H9 (cell line): ENCODE measurements at regions not wholly inside any gene's neighbourhood (a gene's known extent, or its start where the extent isn't known, plus 50 kb on each side); places are given as distances from the start of the nearest gene placed in this dataset.

Experiments
- DNase-seq: peaks from one replicate; pipeline ENCODE4 v3.0.0-alpha.2; 2017
- H2AFZ ChIP-seq: one replicate; pipeline ENCODE4 v1.6.1; 2013; ENCODE audit warnings: mild to moderate bottlenecking, low read length, control low read depth, moderate library complexity
- H2AK5ac ChIP-seq: 2 replicates; pipeline ENCODE4 v1.6.1; 2013; ENCODE audit warnings: low read length, control low read depth, mixed read lengths; ENCODE audit not compliant: insufficient read length
- H2BK120ac ChIP-seq: one replicate; pipeline ENCODE4 v1.6.1; 2013; ENCODE audit warnings: low read depth, mild to moderate bottlenecking, low read length, control low read depth, inconsistent platforms; ENCODE audit not compliant: poor library complexity, severe bottlenecking
- H2BK12ac ChIP-seq: 2 replicates; pipeline ENCODE4 v1.6.1; 2013; ENCODE audit warnings: low read length, control low read depth, mixed read lengths, low read depth; ENCODE audit not compliant: insufficient read length
- H2BK15ac ChIP-seq: 2 replicates; pipeline ENCODE4 v1.6.1; 2013; ENCODE audit warnings: low read depth, low read length, control low read depth
- H2BK20ac ChIP-seq: one replicate; pipeline ENCODE4 v1.6.1; 2013; ENCODE audit warnings: low read depth, mild to moderate bottlenecking, low read length, control low read depth, inconsistent platforms; ENCODE audit not compliant: poor library complexity, severe bottlenecking
- H2BK5ac ChIP-seq: 2 replicates; pipeline ENCODE4 v1.6.1; 2013; ENCODE audit warnings: low read length, control low read depth, mixed read lengths; ENCODE audit not compliant: insufficient read length
- H3K14ac ChIP-seq: 2 replicates; pipeline ENCODE4 v1.6.1; 2013; ENCODE audit warnings: low read length, control low read depth; ENCODE audit not compliant: insufficient read depth
- H3K18ac ChIP-seq: 2 replicates; pipeline ENCODE4 v1.6.1; 2013; ENCODE audit warnings: low read depth, mild to moderate bottlenecking, mixed read lengths, low read length, control low read depth; ENCODE audit not compliant: insufficient read length
- H3K23ac ChIP-seq: 2 replicates; pipeline ENCODE4 v1.6.1; 2013; ENCODE audit warnings: low read length, control low read depth, mixed read lengths, low read depth; ENCODE audit not compliant: insufficient read length
- H3K23me2 ChIP-seq: 2 replicates; pipeline ENCODE4 v1.6.1; 2013; ENCODE audit warnings: low read depth, mild to moderate bottlenecking, mixed read lengths, low read length, control low read depth; ENCODE audit not compliant: insufficient read length, poor library complexity, severe bottlenecking
- H3K27ac ChIP-seq: 2 replicates; pipeline ENCODE4 v1.5.1; 2013; ENCODE audit warnings: low read length, control low read depth, mixed read lengths, low read depth; ENCODE audit not compliant: insufficient read length
- H3K27me3 ChIP-seq: 2 replicates; pipeline ENCODE4 v1.6.1; 2013; ENCODE audit warnings: low read length, control low read depth, inconsistent platforms; ENCODE audit not compliant: insufficient read depth
- H3K4ac ChIP-seq: 2 replicates; pipeline ENCODE4 v1.6.1; 2013; ENCODE audit warnings: low read depth, mild to moderate bottlenecking, control low read depth, inconsistent platforms, low read length, moderate library complexity
- H3K4me1 ChIP-seq: 2 replicates; pipeline ENCODE4 v1.6.1; 2013; ENCODE audit warnings: low read length, control low read depth, inconsistent platforms; ENCODE audit not compliant: insufficient read depth
- H3K4me2 ChIP-seq: 2 replicates; pipeline ENCODE4 v1.6.1; 2013; ENCODE audit warnings: low read length, control low read depth, mixed read lengths; ENCODE audit not compliant: insufficient read length, insufficient read depth
- H3K56ac ChIP-seq: 2 replicates; pipeline ENCODE4 v1.6.1; 2013; ENCODE audit warnings: low read depth, mild to moderate bottlenecking, mixed read lengths, low read length, control low read depth; ENCODE audit not compliant: insufficient read length
- H3K79me1 ChIP-seq: 2 replicates; pipeline ENCODE4 v1.6.1; 2013; ENCODE audit warnings: low read depth, mild to moderate bottlenecking, moderate library complexity, low read length, control low read depth, inconsistent platforms; ENCODE audit not compliant: insufficient read depth, poor library complexity, severe bottlenecking
- H3K79me2 ChIP-seq: 2 replicates; pipeline ENCODE4 v1.6.1; 2013; ENCODE audit warnings: low read length, control low read depth, inconsistent platforms; ENCODE audit not compliant: insufficient read depth
- H3K9ac ChIP-seq: 2 replicates; pipeline ENCODE4 v1.6.1; 2013; ENCODE audit warnings: low read length, control low read depth, mixed read lengths; ENCODE audit not compliant: insufficient read length; ENCODE audit errors: extremely low read depth
- H3K9me3 ChIP-seq: one replicate; pipeline ENCODE4 v1.6.1; 2013; ENCODE audit warnings: low read depth, low read length, inconsistent platforms; ENCODE audit not compliant: control insufficient read depth
- H3T11ph ChIP-seq: one replicate; pipeline ENCODE4 v1.6.1; 2013; ENCODE audit warnings: mild to moderate bottlenecking, low read length, control low read depth, inconsistent platforms
- H4K20me1 ChIP-seq: one replicate; pipeline ENCODE4 v1.6.1; 2013; ENCODE audit not compliant: control insufficient read depth, insufficient read length, insufficient read depth
- H4K5ac ChIP-seq: 2 replicates; pipeline ENCODE4 v1.6.1; 2013; ENCODE audit warnings: low read depth, mild to moderate bottlenecking, mixed read lengths, low read length, control low read depth; ENCODE audit not compliant: insufficient read length
- H4K8ac ChIP-seq: replicated peaks from 2 replicates; pipeline ENCODE4 v1.6.1; 2013; ENCODE audit warnings: low read length, control low read depth, mixed read lengths, low read depth; ENCODE audit not compliant: insufficient read length
- H4K91ac ChIP-seq: 2 replicates; pipeline ENCODE4 v1.6.1; 2013; ENCODE audit warnings: low read depth, mild to moderate bottlenecking, moderate library complexity, mixed read lengths, low read length, control low read depth; ENCODE audit not compliant: insufficient read length
- H3K27ac Mint-ChIP-seq, 3 experiments: 2 replicates in 2 of 3; 3 replicates in 1 of 3; pipeline ENCODE4 v1.8.0; 2020 to 2021; ENCODE audit warnings: mixed read lengths in 3 of 3, mild to moderate bottlenecking in 1 of 3, moderate library complexity in 1 of 3
- H3K27me3 Mint-ChIP-seq: 2 replicates; pipeline ENCODE4 v1.8.0; 2021; ENCODE audit warnings: low read depth, mild to moderate bottlenecking, moderate library complexity, mixed read lengths
- H3K36me3 Mint-ChIP-seq, 3 experiments: 2 replicates in 2 of 3; 3 replicates in 1 of 3; pipeline ENCODE4 v1.8.0; 2020 to 2021; ENCODE audit warnings: low read depth in 3 of 3, mixed read lengths in 3 of 3; ENCODE audit not compliant: insufficient read depth in 1 of 3
- H3K4me1 Mint-ChIP-seq, 2 experiments: 2 replicates each; pipeline ENCODE4 v1.8.0; 2020; ENCODE audit warnings: mixed read lengths in 2 of 2
- H3K4me3 Mint-ChIP-seq, 2 experiments: 2 replicates in 1 of 2; 3 replicates in 1 of 2; pipeline ENCODE4 v1.8.0; 2020 to 2021; ENCODE audit warnings: mild to moderate bottlenecking in 2 of 2, mixed read lengths in 2 of 2, moderate library complexity in 1 of 2
- H3K9me3 Mint-ChIP-seq, 2 experiments: 2 replicates in 1 of 2; 3 replicates in 1 of 2; pipeline ENCODE4 v1.8.0; 2020; ENCODE audit warnings: mild to moderate bottlenecking in 2 of 2, mixed read lengths in 2 of 2, moderate library complexity in 1 of 2
- WGBS: extraction: QIAGEN DNeasy Blood & Tissue Kit; methylation state at CpG from one replicate; pipeline ENCODE4 v1.1.7; 2013; ENCODE audit warnings: missing lambda C conversion rate, low lambda C conversion rate, mixed read lengths; ENCODE audit not compliant: insufficient read length; ENCODE audit errors: extremely low coverage; 5-methylcytosine and 5-hydroxymethylcytosine counted together
- TF ChIP-seq, protein P1 (sequence below): fragments of 200-600 bp; sonication (generic); conservative IDR thresholded peaks from 3 replicates; pipeline ENCODE4 v1.8.0; 2021; ENCODE audit warnings: antibody characterized with exemption, mild to moderate bottlenecking

DNA sequence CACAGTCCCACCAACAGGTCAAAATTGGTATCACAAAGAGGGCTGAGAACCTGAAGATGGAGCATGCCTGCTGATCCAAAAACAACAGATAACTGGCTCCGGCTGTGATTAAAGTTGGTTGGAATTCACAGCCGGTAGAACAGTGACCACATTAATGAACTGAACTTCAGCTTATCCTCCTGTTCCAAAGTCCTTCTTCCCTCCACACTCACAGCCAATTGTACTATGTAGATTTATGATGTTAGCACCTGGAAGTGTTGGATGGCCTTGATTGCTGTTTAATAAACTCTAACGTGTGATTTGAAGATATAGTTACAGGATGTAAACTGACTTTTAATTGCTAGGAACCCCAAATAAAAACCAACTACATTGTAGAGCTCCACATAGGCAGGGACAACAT, 367.3 kb upstream of the FRG2C start:
- Histone ChIP-seq H3K4me2 (no peak overlapping the region), H2BK12ac (no peak overlapping the region), H3K56ac (no peak overlapping the region), H3K4ac (no peak overlapping the region), H2BK20ac (no peak overlapping the region), H4K5ac (no peak overlapping the region), H3K23me2 (no peaks in the 10 kb centered on the region), H3K79me2 (no peaks in the 10 kb centered on the region), H3K79me1 (no peaks in the 10 kb centered on the region), H3K27ac (no peak overlapping the region), H3K9me3 (no peaks in the 10 kb centered on the region), H3K23ac (no peak overlapping the region), H3T11ph (no peak overlapping the region), H3K4me1 (no peaks in the 10 kb centered on the region), H3K27me3 (no peaks in the 10 kb centered on the region), H3K14ac (no peak overlapping the region), H2BK120ac (no peak overlapping the region), H2AK5ac (no peak overlapping the region), H3K9ac (no peak overlapping the region), H4K8ac (no peak overlapping the region), H2AFZ (no peak overlapping the region), H2BK5ac (no peak overlapping the region), H2BK15ac (no peak overlapping the region), H4K20me1 (no peaks in the 10 kb centered on the region), H3K18ac (no peak overlapping the region), H4K91ac (no peak overlapping the region)
- no peak overlapping the region for H3K4me3 Mint-ChIP-seq
- no peak for DNase-seq
- TF ChIP-seq, protein P1, sequence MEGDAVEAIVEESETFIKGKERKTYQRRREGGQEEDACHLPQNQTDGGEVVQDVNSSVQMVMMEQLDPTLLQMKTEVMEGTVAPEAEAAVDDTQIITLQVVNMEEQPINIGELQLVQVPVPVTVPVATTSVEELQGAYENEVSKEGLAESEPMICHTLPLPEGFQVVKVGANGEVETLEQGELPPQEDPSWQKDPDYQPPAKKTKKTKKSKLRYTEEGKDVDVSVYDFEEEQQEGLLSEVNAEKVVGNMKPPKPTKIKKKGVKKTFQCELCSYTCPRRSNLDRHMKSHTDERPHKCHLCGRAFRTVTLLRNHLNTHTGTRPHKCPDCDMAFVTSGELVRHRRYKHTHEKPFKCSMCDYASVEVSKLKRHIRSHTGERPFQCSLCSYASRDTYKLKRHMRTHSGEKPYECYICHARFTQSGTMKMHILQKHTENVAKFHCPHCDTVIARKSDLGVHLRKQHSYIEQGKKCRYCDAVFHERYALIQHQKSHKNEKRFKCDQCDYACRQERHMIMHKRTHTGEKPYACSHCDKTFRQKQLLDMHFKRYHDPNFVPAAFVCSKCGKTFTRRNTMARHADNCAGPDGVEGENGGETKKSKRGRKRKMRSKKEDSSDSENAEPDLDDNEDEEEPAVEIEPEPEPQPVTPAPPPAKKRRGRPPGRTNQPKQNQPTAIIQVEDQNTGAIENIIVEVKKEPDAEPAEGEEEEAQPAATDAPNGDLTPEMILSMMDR: no peak
- no peaks in the 10 kb centered on the region; a peak in 2 of 7 replicates for H3K36me3 Mint-ChIP-seq
- peaks cover 2% of the 10 kb centered on the region in 2 experiments; a peak in 3 of 4 replicates for H3K4me1 Mint-ChIP-seq
- WGBS: no CpG with 5 or more reads among the region's 3 CpGs
- H3K27me3 Mint-ChIP-seq: peaks cover 12% of the 10 kb centered on the region
- H3K27ac Mint-ChIP-seq: no peak overlapping the region
- peaks cover 8 to 9% of the 10 kb centered on the region in 2 experiments; a peak in 4 of 5 replicates for H3K9me3 Mint-ChIP-seq
